ENCODE measurements at regions not wholly inside any gene's neighbourhood (a gene's known extent, or its start where the extent isn't known, plus 50 kb on each side); places are given as distances from the start of the nearest gene placed in this dataset.

DNA sequence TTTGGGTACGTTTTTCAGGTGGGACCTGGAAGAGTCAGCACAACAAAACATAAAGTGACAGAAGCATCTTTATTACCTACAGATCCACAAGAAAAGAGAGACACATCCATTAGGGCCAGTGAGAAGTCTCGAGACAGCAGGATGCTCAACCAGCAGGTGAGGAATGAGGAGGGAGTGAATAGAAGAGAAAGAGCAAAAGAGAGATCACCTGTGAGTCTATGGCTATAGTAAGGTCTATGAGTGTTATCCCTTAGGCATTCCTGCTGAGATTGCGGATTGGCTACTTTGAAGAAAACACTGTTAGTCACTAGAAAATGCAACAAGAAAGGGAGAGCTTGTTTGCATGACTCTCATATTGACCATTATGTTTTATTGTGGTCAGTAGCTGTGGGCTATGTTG lies 1556.2 kb upstream of the GBE1 start:
- TF ChIP-seq, protein P1, sequence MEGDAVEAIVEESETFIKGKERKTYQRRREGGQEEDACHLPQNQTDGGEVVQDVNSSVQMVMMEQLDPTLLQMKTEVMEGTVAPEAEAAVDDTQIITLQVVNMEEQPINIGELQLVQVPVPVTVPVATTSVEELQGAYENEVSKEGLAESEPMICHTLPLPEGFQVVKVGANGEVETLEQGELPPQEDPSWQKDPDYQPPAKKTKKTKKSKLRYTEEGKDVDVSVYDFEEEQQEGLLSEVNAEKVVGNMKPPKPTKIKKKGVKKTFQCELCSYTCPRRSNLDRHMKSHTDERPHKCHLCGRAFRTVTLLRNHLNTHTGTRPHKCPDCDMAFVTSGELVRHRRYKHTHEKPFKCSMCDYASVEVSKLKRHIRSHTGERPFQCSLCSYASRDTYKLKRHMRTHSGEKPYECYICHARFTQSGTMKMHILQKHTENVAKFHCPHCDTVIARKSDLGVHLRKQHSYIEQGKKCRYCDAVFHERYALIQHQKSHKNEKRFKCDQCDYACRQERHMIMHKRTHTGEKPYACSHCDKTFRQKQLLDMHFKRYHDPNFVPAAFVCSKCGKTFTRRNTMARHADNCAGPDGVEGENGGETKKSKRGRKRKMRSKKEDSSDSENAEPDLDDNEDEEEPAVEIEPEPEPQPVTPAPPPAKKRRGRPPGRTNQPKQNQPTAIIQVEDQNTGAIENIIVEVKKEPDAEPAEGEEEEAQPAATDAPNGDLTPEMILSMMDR (conservative IDR thresholded peaks at IDR 0.05; ENCODE audit: low read length), result no peak
- TF ChIP-seq EZH2phosphoT487 (IDR thresholded peaks at IDR 0.05; ENCODE audit: borderline replicate concordance, low read depth, low read length), result no peak

All from OCI-LY7 (cell line).